OCI-LY1 (cell line): ENCODE measurements at regions not wholly inside any gene's neighbourhood (a gene's known extent, or its start where the extent isn't known, plus 50 kb on each side); places are given as distances from the start of the nearest gene placed in this dataset.
"Not testable (repeated sequence)": the region's sequence is repeated elsewhere in the genome, so short reads cannot be mapped to it uniquely, and the experiment has no call there.

Source experiments
- H2AFZ ChIP-seq: fragments of 200-600 bp; sonication (generic), shearing (Covaris generic); 2 replicates; pipeline ENCODE4 v1.6.0; 2014; ENCODE audit warnings: antibody characterized with exemption, mild to moderate bottlenecking, low read length
- H3F3A ChIP-seq: fragments of 200-600 bp; sonication (generic), shearing (Covaris generic); 2 replicates; pipeline ENCODE4 v1.6.0; 2014; ENCODE audit warnings: mild to moderate bottlenecking, antibody characterized with exemption, low read length, moderate library complexity; ENCODE audit not compliant: insufficient read depth
- H3K27ac ChIP-seq: fragments of 200-600 bp; sonication (generic); 2 replicates; pipeline ENCODE4 v1.5.1; 2014; ENCODE audit warnings: low read length, mixed run types, mild to moderate bottlenecking, low read depth; ENCODE audit not compliant: poor library complexity, severe bottlenecking
- H3K27me3 ChIP-seq: fragments of 200-600 bp; sonication (generic); 2 replicates; pipeline ENCODE4 v1.6.0; 2014; ENCODE audit warnings: antibody characterized with exemption, mild to moderate bottlenecking, low read length, moderate library complexity; ENCODE audit not compliant: insufficient read depth
- H3K36me3 ChIP-seq: fragments of 200-600 bp; sonication (generic); 2 replicates; pipeline ENCODE4 v1.6.1; 2014; ENCODE audit warnings: mild to moderate bottlenecking, antibody characterized with exemption, low read length, moderate library complexity, mixed read lengths; ENCODE audit not compliant: insufficient read depth
- H3K4me1 ChIP-seq: fragments of 200-600 bp; sonication (generic); 2 replicates; pipeline ENCODE4 v1.5.1; 2014; ENCODE audit warnings: mild to moderate bottlenecking, low read length, moderate library complexity; ENCODE audit not compliant: insufficient read depth, severe bottlenecking
- H3K4me2 ChIP-seq: fragments of 200-600 bp; sonication (generic), shearing (Covaris generic); 2 replicates; pipeline ENCODE4 v1.6.1; 2014; ENCODE audit warnings: low read length
- H3K4me3 ChIP-seq: fragments of 200-600 bp; sonication (generic); 2 replicates; pipeline ENCODE4 v1.5.1; 2014; ENCODE audit warnings: low read length, low read depth, mild to moderate bottlenecking, mixed read lengths; ENCODE audit not compliant: poor library complexity, severe bottlenecking
- H3K79me2 ChIP-seq: fragments of 200-600 bp; shearing (Covaris generic); 2 replicates; pipeline ENCODE4 v1.6.1; 2016; ENCODE audit warnings: mixed run types, low read length, mixed read lengths; ENCODE audit not compliant: insufficient read depth
- H3K9ac ChIP-seq: fragments of 200-600 bp; sonication (generic), shearing (Covaris generic); 2 replicates; pipeline ENCODE4 v1.6.1; 2014; ENCODE audit warnings: mild to moderate bottlenecking, low read length, mixed read lengths
- H3K9me2 ChIP-seq: fragments of 200-600 bp; sonication (generic), shearing (Covaris generic); 2 replicates; pipeline ENCODE4 v1.6.1; 2014; ENCODE audit warnings: low read depth, mild to moderate bottlenecking, low read length, mixed read lengths
- H3K9me3 ChIP-seq: fragments of 200-600 bp; shearing (Covaris generic); 2 replicates; pipeline ENCODE4 v1.6.1; 2014; ENCODE audit warnings: low read length, mixed read lengths
- H4K20me1 ChIP-seq: fragments of 200-600 bp; sonication (generic), shearing (Covaris generic); 2 replicates; pipeline ENCODE4 v1.6.0; 2016; ENCODE audit warnings: mild to moderate bottlenecking, low read length; ENCODE audit not compliant: insufficient read depth
- CTCF ChIP-seq: fragments of 200-600 bp; sonication (generic), shearing (Covaris generic); IDR thresholded peaks from 2 replicates; pipeline ENCODE4 v1.5.1; 2017; ENCODE audit warnings: mild to moderate bottlenecking, antibody characterized with exemption, low read length, moderate library complexity, mixed read lengths
- EZH2 ChIP-seq: fragments of 200-600 bp; sonication (generic), shearing (Covaris generic); IDR thresholded peaks from 2 replicates; pipeline ENCODE4 v1.8.0; 2017; ENCODE audit warnings: borderline replicate concordance, mixed run types, mild to moderate bottlenecking, antibody characterized with exemption, low read length, moderate library complexity, mixed read lengths

GRCh38 chr7:26085771-26086170 lies 66.2 kb upstream of the NFE2L3 start:
- H3F3A ChIP-seq, result no peaks in the 10 kb centered on the region
- H3K36me3 ChIP-seq, result no peaks in the 10 kb centered on the region
- no peaks in the 10 kb centered on the region for H3K9me2 ChIP-seq
- no peak overlapping the region for H3K9ac ChIP-seq
- H3K79me2 ChIP-seq, result no peaks in the 10 kb centered on the region
- H3K4me2 ChIP-seq, result no peak overlapping the region
- H3K4me3 ChIP-seq, result no peak overlapping the region
- no peaks in the 10 kb centered on the region for H3K27me3 ChIP-seq
- TF ChIP-seq EZH2 (no peak), CTCF (no peak)
- H2AFZ ChIP-seq, result no peak overlapping the region
- peaks cover 10% of the 10 kb centered on the region for H3K4me1 ChIP-seq
- H4K20me1 ChIP-seq, result no peaks in the 10 kb centered on the region
- H3K9me3 ChIP-seq, result no peaks in the 10 kb centered on the region
- H3K27ac ChIP-seq, result no peak overlapping the region

- Histone ChIP-seq H3K4me1 (peaks cover 26% of the 10 kb centered on the region), H3K4me2 (no peak overlapping the region), H2AFZ (no peak overlapping the region), H3K36me3 (no peaks in the 10 kb centered on the region), H3K4me3 (no peak overlapping the region), H3K79me2 (no peaks in the 10 kb centered on the region), H3K27ac (no peak overlapping the region), H3K27me3 (no peaks in the 10 kb centered on the region), H3K9ac (no peak overlapping the region), H3K9me3 (no peaks in the 10 kb centered on the region), H3K9me2 (no peaks in the 10 kb centered on the region), H4K20me1 (no peaks in the 10 kb centered on the region), H3F3A (no peaks in the 10 kb centered on the region)
- no peak for TF ChIP-seq EZH2
- TF ChIP-seq CTCF, result no peak
Observed at GRCh38 chr7:26087321-26088091, 64.5 kb upstream of the NFE2L3 start.

GRCh38 chr7:26089469-26089868 lies 62.5 kb upstream of the NFE2L3 start:
- not testable (repeated sequence) for H3K9me3 ChIP-seq, H3K9me2 ChIP-seq, H3K27me3 ChIP-seq, H3K4me3 ChIP-seq, H2AFZ ChIP-seq, H3K79me2 ChIP-seq, H3F3A ChIP-seq, H3K9ac ChIP-seq, H3K36me3 ChIP-seq, H4K20me1 ChIP-seq
- Histone ChIP-seq H3K27ac (peak overlapping the region; percentile 27), H3K4me1 (peaks cover 26% of the 10 kb centered on the region), H3K4me2 (0 out of 2 replicates have a peak overlapping the region, but pooled peaks have one; percentile 6)
